Ammon's horn (tissue), 1 donor: ENCODE measurements at regions not wholly inside any gene's neighbourhood (a gene's known extent, or its start where the extent isn't known, plus 50 kb on each side); places are given as distances from the start of the nearest gene placed in this dataset.

Experiments
- DNase-seq: peaks from one replicate; pipeline ENCODE4 v3.0.0-alpha.2; 2016; ENCODE audit warnings: low spot score

DNA sequence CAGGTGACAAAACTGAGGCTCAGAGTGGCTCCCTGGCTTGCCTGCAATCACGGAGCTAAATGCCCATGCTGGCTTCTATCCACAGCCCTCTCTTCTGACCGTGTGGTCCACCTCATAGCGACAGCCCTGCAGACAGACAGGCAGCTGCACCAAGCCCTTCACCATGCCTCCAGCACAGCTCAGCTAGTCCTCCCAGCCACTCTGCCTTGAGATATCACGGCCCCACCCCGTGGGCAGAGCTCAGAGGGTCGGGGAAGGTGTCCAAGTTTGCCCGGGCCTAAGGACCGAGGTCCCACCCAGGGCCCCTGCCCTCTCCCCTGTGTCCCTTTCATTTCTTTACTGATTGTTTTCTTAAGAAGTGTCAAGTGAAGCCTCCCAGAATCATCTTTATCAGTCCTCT, 128.2 kb upstream of the GLI2 start:
- no peak for DNase-seq

DNA sequence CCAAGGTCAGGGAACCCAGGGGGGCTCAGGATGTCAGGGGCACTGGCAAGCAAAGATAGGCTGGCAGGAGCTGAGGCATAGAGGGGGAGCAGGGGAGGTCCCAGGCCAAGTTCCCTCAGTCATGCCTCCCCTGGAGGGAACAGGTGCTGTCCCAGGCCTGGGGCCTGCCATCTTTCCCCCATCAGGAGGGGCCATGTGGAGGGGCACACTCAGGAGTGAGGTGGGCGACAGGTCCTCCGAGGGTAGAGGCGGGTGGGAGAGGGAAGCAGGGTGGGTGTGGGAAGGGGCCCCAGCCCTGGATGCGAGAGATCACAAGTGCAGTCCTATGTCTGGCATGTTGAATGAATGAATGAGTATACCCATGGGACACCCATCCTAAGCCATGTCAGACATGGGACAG, 127.7 kb upstream of the GLI2 start:
- DNase-seq, result no peak

DNA sequence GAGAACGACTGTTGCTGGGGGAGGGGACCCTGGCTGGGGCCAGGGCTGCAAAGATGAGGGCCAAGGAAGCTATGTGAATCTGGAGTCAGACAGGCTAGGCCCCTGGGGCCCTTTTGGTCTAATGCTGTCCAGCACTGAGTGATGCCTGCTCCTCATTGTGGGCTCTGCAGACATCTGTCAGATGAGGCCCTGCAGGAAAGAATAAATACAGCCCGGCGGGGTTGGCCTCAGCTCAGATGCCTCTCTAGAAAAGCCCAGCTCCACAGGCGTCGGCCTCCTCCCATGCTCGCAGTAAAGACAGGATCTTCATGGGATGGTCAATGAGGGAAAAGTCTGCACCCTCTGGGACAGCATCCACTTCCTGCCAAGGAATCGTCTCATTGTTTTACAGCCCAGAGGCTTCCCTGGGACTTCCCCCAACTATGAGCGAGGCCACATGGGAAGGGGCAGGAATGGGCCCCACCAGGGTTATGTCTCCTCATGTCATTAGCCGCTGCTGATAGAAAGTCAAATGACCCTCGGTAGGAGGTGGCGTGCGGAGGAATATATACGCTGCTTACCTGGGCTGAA, 125.8 kb upstream of the GLI2 start:
- no peak for DNase-seq

DNA sequence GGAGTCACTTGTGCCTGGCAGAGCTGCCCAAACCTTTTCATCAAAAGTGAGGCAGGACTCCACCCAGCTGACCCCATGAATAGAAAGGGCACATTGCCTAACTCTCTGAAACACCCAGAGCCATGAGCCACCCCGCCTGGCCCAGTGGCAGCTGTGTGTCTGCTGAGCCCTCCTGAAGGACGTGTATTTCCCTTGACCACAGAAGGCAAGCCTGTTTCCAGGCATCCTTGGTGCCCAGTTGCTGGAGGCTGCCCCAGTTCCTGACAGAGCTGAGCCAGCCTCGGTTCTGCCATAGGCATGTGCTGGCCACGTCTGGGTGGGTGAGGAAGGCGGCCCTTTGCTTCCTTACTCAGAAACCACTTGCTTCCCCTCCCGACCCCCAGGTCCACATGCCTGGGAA, 124.7 kb upstream of the GLI2 start:
- no peak for DNase-seq

DNA sequence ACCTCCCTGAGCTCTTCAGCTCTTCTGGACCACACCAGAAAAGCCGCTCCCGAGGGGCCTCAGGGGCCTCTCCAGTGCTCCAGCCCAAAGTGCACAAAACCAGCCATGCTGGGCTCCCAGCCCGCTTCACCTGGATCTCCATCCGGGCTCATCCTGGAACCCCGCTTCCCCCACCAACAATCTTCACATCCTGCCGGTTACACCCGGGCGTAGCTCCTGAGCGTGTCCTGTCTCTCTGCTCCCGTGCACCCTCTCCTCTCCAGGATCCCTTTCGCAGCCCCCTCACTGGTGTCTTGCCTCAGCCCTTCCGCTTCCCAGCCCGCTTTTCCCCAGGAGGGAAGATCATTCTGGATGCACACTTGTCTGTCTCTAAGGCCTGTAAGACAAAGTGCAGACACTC, 123.7 kb upstream of the GLI2 start:
- DNase-seq, result no peak

DNA sequence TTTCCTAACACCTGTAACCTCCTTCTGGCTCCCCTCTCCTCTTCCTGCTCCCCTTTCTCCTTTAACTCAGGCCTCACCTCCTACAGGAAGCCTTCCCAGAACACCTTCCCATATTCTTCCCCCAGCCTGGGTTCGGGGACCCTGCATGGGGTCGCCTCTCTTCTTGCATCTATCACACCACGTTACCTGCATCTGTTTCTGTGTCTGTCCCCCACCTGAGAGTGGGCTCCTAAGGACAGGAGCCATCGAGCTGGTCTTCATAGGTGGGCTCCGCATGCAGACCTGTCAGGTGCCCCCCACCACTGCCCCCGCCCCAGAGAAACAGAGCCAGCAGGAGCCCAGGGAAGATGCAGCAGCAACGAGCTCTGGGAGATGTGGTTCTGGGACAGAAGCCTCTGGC, 123.2 kb upstream of the GLI2 start:
- DNase-seq, result no peak

DNA sequence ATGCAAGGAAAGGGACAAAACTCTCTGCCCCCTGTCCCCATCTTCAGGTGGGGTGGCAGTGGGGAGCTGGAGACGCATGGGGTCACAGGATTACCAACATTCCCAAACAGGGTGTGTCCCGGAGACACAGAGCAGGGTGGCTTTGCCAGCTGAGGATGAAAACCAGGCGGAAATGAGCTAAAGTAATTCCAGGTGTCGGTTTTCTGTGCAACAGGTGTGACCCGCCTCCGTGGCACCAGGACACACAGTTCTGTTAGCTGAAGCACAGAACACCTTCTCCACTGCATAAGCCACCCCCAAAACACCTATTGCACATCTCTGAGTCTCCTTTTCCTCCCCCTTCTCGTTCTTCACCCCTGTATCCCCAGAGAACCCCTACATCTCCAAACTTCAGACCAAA, 122.7 kb upstream of the GLI2 start:
- DNase-seq, result no peak

DNA sequence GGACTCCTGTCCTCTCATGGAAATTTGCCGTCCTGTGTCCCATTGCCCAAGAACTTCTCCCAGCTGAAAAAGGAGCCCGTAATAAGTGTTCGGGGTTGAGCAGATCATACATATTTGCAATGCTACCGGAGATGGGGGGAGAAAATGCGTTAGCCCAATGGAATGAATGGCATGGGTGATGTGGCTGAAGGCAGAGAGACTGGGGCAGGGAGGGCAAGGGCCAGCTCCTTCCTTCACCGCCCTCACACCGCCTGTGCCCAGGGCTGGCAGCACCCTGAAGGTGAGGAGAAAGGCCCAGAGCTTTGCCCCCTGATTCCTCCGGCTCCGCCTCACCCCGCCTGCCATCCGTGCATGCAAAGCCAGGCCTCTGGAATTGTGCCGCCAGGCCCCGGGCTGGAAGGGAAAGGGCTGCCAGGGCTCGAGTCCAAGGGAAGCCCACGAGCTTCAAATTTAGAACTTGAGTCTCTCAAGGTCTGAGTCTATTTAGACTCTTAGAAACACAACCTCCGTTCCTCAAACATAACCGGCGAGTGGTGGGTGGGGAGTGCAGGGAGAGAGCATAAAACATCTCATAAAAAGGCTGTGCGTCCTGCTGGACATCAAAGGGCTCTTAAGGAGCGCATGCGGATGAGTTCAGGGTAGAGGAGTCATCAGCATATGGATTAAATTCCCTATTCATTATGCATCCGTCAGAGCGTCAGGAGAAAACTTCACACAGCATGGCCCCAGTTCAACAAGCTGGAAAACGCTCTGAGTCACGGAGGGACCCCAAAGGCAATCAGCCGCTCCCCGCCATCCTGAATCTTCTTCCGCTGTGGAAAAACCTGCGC, 121.7 kb upstream of the GLI2 start:
- no peak for DNase-seq

DNA sequence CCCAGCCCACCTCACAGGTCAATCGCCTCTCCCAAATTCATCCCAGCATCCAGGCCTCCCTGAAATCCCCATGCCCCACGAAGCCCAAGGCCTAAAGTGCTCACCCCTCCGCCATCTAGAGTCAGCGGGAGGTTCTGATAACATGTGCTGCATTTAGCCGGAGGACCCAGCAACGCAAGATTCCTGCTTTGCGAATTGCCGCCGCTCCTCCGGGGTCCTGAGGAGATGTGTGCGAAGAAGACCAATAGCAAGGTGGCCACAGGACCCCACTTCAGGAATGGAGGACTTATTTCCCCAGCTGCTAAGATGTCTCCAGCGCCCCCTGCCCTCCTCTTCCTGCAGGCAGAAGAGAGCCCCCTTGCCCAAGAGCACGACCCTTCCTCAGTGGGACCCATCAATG, 120.8 kb upstream of the GLI2 start:
- no peak for DNase-seq

DNA sequence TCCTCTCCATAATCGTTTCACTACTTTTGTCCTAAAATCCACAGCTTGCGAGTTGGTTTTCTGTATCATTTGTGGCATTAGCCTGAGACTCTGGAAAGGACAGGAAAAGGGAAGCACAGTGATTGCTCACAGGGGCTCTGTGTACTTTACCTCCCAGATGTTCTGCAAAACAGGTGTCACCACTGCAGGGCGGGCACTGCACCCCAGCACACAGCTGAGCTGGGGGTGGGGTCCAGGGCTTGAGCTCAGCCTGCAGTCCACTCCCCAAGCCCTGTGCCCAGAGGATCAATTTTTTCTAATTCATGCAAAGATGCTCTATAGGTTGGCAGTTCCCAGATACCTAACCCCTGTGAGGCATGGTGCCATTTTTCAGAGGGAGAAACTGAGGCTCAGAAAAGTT, 119.4 kb upstream of the GLI2 start:
- DNase-seq, result no peak

DNA sequence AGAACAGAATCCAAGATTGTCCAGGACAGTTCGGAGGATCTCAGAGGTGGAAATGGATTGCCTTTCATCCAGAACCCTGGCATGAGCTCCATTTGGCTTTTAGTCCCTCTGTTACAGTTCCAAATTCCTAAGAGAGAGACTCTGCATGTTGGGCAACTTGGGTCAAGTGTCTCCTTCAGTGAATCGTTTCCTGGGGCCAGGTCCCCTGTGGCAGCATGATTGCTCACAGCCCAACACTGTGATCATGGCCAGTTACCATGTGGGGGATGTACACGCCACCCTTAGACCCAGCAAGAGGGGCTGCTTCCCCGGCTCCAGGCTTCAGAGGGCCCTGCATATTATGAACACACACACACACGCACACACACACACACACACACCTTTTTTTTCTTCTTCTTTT, 118.6 kb upstream of the GLI2 start:
- DNase-seq, result no peak

DNA sequence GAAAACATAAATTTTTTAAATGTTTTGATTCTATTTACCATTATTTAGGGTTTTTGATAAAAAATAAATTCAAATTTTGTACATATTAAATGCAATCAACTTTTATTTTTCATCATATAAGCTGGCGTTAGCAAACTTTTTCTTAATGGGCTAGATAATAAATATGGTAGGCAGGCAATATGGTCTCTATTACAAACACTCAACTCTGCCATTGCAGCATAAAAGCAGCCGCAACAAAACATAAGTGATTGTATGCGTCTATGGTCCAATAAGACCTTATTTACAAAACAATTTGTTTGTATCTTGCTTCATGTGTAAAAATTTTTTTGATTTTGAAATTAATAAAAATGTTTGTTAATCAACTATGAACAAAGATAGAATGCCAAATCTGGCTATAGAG, 116.8 kb upstream of the GLI2 start:
- DNase-seq, result no peak

DNA sequence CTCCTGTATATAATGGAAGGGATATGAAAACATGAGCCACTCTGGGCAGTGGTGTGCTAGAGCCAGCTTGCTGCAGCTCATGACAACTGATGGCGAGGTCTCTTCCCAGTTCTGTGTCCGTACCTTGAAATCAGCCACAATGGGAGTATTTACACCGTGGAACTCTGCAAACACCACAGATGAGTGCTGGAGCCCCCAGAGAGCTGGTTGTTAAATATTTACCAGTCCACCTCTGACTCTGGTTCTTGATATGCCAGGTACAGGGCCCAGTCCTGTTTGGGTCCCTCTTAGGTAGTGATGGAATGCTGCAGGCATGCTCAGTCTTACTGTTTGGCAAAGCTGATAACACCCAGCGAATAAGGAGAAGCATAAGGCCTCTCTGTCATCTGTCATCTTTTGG, 116.1 kb upstream of the GLI2 start:
- DNase-seq, result no peak

DNA sequence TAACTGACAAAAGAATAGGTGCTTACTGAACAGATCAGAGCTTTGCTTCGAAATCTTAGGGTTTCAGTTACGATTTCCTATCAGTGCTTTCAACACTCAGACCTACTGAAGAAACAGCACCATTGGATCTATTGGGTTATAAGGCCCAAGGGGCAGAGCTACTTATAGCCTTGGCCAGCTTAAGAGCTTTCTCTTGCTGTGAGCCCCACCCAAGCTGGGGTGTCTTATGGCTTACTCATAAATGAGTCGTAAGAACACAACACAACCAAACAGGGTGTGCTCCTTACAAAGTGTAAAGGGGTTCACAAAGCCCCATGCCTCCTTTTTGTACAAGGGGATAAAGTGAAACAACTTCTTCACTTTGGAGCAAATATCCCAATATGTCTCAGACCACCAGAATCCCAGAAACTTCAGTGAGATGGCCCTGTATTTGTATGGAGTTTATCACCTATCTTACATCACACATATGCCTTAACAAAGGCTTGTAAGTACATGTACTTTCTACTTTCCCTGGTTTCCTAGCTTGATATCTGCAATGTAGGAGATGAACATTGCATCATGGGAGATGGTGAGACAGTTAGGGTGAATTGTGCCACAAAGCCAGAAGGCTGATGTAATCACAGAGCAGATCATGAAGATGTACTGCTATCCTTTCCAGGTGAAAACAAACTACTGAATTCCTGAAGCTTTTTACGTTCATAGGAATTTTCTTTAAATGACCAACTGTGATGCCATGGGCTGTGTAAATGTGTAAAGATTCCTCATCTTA, 115.5 kb upstream of the GLI2 start:
- DNase-seq, result no peak

DNA sequence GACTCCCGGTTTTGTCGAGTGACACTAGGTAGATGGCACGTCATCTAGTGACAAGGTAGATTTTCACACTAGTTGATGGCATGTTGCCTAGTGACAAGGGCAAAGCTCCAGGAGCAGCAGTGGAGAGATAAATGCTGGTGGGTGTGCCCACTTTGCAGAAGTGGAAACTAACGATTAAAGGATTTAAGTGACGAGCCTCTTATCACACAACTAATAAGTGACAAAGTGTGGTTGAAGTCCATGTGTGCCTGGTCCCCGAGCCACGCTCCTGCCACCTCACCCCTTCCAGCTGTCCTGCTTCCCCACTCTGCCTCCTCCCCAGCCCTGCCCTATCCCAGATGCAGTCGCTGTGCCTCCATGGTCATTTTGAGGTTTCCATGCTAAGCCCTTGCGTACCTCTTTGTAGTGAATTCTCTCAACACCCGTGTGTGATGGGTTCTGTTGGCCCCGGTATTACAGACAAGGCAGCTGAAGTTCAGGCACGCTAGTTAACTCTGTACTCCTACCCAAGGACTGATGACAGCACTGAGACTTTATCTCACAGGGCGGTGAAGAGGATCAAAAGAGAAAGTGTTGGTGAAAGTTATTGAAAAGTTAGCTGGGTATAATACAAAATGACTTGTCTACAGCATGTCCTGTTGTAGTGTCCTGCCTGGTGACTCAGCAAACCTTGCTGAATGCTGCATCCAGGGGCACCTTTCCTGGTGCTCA, 113.4 kb upstream of the GLI2 start:
- no peak for DNase-seq

DNA sequence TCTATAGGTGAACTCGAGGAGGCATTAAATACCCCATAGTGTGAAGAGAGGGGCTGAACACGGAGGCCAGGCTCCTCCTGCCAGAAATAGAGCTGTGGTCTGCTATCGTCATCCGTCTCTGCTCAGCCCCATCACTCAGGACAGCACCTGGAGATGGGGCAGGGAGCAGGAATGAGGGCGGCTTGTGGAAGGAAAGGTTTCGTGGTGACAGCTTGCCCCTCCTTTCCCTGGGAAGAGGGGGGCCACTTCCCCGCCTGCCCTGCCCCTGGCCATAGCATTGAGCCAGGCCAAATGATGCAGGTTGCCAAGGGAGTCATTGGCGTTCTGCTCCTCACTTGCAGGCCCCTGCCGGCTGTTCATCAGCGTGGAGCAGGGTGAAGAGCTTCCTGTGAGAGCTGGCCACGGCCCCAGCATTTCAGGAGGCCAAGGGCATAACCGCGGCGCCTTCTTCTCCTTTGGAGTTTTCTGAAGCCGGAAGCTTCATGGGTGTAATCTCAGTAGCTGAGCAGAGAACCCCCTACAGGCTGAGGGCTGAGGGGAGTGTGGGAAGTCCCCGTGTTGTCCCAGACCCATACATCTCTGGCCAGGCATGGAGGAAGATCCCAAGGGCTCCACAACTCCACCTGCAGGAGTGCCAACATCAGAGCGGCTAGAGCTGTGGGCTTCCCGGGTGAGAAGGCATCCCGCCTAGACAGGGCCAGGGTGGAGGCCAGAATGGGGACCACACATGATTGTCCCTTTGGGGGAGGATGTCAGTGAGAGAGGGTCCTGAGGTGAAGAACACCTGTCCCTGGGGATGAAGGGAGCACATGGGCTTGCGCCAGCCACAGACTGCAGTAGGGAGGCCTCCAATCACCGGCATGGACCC, 112.5 kb upstream of the GLI2 start:
- DNase-seq, result peak; percentile 35

DNA sequence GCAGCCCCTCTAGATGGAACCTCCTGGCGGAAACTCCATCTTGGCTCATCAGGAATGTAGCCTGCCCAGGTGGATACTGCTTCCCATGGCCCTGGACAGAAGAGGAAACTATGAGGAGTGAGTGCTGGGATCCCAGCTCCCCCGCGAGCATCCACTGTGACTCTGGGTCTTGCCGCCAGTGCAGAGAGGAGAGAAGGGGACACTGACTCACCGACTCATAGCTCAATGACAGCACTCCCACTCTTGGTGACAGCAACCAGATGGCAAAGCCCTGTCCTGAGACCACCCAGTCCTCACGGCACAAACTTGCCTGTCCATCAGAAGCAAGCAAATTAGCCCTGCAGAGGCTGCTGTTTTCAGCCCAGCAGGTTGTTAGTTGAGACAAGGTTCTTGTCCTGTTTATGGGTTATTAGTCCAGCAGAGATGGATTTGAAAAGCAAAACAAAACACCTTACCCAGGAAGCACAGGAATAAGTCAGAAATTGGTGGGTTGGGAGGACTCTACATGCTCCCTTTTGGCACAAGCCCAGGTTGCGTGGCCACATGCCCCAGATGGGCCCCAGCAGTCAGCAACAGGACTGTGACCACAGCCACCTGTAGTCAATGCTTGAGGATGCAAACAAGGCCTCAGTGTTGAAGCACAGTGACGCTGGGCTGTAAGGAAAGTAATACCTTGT, 111.5 kb upstream of the GLI2 start:
- DNase-seq, result no peak

DNA sequence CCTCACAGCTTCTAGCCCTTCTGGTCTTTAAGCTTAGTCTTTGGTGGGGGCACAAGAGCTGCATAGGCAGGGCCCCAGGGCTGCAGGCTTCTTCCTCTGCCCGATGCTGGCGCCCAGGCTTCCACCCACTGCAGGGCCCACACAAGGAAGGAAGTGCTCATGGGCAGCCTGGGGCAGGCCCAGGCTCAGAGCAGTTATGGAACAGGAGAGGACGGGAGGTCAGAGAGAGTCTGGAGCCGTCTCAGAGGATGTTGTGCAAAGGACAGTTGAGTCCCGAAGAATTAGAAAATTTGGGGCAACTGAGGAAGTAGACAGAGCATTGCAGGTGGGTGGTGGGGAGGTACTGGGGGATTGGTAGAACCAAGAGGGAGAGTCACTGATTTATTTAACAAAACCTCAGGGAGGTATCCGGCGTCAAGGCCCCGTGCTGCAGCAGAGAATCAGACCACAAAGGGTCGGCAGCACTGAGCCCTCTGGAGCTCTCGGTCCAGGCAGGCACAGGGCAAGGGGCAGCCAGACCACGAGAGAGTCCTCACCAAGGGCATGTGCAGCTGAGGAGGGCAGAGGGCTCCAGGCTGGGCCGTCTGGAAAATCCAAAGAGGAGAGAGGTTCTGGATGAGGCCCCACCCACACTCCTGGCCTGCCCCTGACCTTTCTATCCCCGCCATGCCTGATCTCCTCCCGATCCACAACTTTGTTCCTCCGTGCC, 110.8 kb upstream of the GLI2 start:
- no peak for DNase-seq

DNA sequence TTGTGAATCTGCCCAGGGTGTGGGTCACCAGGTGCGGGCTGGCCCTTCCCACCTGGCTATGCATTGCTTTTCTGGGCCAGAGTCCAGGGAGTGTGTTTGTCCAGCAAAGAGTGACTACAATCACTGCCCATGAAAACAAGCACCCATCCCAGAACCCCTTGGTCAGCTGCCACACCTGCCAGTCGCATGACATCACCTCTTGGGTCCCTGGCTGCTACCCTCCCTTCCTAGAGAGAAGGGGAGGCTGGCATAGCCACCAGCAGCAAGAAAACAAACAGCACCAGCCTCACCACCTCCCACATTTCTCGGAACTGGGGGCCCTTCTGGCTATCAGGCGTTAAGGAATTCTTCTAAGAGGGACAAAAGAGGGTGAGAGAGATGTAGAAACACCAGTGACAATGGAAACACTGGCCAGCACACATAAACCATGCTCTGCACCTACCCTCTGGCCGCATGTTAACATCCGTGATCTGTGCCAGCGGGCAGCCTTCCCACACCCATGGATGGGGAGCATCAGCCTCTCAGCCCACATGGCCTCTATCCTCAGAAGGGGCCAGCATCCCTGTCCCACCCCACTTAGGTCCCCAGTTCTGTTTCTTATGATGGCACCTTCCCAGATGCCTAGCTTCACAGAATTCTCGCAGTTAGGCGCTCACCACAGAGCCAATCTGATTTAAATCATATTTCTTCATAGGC, 109.7 kb upstream of the GLI2 start:
- DNase-seq, result no peak

DNA sequence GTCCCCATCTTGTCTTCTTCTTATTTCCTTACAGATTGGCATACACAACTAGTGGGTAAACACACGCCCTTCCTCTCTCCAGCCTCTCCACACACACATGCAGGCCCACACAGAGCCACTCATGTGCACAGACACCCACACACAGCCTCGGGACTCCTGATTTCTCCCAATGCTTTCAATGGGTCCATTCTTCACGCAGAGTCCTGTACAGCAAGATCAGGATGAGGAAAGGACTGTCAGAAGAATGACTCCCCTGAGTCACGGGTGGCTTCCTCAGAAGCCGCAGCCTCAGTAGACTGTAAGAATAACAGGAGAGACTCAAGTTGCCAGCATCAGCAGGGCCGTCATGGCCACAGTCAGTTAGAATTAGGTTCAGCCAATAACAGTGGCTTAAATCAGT, 109.1 kb upstream of the GLI2 start:
- no peak for DNase-seq
